ENCODE measurements at regions not wholly inside any gene's neighbourhood (a gene's known extent, or its start where the extent isn't known, plus 50 kb on each side); places are given as distances from the start of the nearest gene placed in this dataset.

- no peak for DNase-seq
These were observed 79.5 kb downstream of the FOXA2 start for GRCh38 chr20:22504829-22505377.

- DNase-seq, result no peak
These were observed 80.8 kb downstream of the FOXA2 start for GRCh38 chr20:22503577-22503976.

GRCh38 chr20:22502731-22503191 lies 81.6 kb downstream of the FOXA2 start:
- no peak for DNase-seq

GRCh38 chr20:22501566-22502344 lies 82.6 kb downstream of the FOXA2 start:
- DNase-seq, result no peak

DNA sequence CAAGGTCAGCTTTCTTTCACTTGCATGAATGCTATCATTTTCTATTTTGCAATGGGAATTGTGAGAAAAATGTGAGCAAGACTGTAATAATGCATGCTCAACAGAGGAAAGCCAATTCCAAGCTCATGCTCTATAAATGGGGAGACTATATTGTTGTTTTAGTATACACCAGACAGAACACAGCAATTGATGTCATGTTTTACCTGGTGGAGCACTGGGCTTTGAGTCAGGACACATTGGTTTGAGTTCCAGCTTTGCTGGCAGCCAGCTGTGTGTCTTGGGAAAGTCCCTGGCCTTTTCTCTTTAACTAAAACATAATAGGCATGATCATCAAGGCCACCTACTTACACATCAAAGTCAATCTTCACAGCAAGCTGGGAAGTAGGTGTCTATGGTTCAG lies 83.3 kb downstream of the FOXA2 start:
- DNase-seq, result no peak

DNA sequence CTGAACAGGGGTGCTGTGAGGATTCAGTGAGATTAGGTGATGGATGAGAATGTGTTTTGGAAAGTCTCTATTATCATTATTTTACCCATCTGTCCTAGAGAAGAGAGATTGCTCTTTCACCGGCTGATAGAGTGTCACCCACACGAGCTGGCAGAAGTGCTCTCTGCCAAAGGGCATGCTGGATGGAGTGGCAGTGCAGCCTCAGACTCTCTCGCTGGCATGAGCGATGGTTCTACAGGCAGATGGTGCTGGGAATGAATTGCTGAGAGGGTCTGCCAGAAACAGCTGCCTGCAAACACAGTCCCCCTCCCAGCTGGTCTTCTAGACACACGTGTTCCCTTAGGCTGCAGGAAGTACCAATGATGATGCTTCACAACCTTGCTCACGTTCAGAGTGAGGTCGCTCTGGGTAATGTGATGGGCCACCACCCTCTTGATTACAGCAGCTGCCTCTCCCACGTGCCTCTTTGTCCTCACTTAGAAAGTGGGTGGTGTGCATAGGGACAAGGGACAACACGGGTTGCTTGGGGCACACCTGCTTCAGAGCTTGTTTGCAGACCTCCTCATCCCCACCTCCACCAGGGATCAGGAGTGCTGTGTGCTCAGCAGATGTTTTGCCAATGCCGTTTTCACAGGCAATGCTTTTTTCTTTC lies 84.7 kb downstream of the FOXA2 start:
- peak; percentile 97 for DNase-seq

DNA sequence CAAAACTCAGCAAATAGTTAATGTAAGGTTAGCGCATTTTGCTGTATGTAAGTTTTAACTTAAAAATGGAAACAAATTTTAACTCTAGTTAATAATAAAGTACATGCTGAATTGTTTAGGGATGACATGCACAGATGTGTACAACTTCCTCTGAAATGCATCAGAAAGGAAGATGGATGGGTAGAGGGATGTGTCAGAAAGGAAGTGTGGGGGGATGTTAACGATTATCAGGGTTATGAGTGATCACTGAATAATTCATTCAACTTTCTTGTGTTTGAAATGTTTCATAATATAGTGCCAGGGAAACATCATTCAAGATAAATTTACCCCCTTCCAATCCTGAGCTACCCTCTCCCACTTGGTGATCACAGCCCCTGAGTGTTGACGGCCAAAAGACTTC lies 87.6 kb downstream of the FOXA2 start:
- DNase-seq, result no peak

DNA sequence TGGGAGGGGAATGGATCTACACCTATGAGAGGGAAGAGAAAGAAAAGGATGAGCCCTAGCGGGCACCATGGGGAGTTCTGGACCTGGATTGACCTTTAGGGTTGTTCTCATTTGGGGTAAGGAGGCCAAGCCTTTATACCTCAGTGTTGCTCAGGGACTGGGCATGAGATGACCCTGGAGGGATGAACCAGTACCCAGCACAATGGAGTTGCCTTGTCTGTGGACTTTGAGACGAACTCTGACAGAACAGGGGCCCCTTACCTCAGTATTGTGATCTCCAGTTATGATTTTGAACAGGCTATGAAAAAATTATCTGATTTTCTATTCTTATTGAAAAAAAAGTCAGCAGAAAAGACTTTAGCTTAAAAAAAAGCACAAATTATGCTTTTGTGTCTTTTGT lies 88.6 kb downstream of the FOXA2 start:
- DNase-seq, result no peak

GRCh38 chr20:22495172-22495571 lies 89.2 kb downstream of the FOXA2 start:
- DNase-seq, result no peak

DNA sequence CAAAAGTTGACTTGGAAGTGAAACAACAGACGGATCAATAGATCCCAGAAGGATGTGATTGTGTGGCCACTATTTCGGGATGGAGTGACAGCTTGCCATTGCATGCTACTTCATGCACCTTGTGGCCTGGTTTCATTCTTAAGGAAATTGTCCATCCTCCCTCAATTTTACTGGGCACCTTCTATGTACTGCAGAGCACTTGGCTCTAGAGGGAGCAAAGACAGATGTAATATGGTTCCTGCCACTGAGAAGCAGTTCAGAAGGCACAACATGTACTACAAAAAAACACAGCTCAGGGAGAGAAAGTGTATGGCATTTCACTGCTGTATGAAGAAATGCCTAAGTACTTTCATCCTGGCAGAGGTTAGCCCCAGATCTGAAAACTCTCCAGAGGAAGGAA lies 91.9 kb downstream of the FOXA2 start:
- no peak for DNase-seq

DNA sequence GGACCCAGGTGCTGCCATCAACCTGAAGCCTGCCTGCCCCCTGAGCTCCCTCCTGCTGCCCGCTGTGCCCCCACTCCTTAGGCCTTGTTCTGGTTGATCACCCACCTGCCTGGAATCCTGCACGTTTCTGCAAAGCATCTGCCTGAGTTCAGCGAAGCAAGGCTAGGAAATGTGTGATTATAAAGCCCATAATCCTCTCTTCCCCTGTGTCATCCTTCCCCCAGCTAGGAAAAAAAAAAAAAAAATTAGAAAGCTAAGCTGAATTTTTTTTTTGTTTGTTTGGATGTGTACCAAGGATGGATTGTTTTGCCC lies 93.2 kb downstream of the FOXA2 start:
- DNase-seq, result peak; percentile 66

DNA sequence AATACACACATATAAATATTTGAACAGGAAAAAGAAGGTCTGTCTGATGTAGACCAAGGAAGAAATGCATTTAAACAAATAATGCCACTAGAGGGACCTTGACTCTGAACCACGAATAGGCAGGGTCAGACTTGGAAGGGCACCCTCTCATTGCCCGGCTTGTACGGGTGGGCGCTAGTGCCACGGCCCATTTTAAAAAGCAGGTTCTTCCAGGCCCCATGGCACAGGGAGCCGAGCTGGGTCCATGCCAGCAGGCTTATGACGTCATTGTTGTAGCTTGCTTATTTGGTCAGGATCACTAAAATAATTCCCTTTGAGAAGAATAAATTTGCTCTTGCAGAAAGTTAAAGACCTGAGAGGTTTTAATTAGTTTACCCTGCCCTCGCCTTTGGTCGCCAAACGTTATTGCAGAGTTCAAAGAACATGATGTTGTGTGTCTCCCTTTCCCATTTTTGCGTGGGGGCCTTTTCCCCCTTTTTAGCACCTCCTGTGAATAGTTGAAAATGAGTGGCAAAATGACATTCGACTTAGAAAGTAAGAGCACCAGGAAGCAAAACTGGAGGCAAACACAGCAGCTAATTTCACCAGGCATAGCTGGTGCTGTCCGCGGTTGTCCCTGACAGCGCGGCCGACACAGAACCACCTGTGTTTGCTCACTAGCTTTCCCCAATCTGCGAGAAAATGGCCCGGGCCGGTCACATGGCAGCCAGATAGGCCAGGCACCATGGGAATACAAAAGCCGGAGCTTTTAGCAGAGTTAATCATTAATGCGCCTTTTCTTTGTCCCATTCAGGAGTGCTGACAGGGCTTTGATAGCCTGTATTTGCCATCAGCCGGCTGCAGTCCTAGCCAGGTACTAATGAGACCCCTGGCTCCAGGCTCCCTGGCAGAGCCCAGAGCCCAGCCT lies 93.8 kb downstream of the FOXA2 start:
- peak; percentile 86 for DNase-seq

GRCh38 chr20:22489626-22490286 lies 94.6 kb downstream of the FOXA2 start:
- DNase-seq, result no peak

DNA sequence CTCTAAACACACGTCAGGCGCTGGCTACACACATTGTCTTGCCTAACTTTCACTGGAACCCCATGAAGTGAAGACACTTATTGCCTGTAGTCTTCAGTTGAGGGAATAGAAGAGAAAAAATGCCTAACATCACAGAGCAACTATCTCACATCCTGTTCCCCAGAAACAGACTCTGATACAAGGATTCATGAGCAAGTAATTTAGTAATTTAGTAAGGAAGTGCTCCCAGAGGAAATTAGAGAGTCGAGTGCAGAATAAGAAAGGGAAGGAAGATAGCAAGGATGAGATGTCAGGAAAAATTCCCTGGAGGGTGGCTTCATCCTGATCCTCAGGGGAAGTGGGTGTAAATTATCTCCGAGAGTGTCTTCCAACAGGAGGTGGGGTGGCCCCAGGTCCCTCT lies 104.0 kb downstream of the FOXA2 start:
- no peak for DNase-seq

DNA sequence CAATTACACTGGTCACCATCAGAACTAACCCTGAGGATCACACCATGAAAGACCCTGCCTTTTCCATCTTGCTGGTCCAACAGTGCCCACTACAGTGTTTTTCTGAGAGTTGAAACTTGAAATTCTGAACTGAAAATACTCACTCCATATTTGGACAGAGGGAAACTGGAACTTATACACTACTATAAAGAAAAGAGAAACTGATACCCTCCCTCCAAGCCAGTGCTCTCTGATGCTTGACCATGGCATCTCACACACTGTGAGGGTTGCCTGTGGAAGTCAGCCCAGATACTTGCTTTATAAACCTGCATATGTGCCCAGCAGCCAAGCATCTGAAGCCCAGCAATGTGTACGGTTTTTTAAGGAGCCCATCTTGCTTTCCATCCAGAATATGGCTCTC lies 108.7 kb downstream of the FOXA2 start:
- DNase-seq, result no peak

- no peak for DNase-seq
These were observed 110.1 kb downstream of the FOXA2 start for GRCh38 chr20:22474224-22474623.

GRCh38 chr20:22473293-22473692 lies 111.1 kb downstream of the FOXA2 start:
- DNase-seq, result no peak

DNA sequence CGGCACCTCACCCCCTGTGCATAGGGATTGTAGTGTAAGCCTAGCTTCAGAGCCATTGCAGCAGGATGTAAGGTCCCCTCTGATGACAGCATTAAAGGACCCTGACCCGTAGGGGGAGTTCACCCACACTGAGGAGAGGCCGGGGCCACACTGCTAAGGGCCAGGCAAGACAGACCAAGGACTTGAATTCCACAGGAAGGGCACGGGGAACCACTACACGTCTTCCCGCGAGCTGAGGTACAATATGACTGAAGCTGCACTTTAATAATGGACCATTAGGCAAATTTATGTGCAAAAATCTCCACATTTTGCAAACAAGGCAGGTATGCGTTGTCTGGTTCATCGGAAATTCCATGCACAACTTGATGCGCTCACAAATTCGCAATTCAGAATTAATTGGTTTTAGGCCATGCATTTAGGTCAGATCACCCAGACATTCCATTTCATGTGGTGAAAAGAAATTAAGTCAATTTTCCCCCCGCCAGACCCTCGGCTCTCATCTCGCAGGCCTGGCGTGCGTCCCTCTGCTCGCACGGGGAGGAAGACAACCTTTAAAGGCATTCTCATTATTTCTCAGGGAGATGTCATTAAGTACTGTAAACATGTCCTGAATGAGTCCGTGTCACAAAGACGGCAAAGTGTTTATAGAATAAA lies 111.8 kb downstream of the FOXA2 start:
- DNase-seq, result no peak

DNA sequence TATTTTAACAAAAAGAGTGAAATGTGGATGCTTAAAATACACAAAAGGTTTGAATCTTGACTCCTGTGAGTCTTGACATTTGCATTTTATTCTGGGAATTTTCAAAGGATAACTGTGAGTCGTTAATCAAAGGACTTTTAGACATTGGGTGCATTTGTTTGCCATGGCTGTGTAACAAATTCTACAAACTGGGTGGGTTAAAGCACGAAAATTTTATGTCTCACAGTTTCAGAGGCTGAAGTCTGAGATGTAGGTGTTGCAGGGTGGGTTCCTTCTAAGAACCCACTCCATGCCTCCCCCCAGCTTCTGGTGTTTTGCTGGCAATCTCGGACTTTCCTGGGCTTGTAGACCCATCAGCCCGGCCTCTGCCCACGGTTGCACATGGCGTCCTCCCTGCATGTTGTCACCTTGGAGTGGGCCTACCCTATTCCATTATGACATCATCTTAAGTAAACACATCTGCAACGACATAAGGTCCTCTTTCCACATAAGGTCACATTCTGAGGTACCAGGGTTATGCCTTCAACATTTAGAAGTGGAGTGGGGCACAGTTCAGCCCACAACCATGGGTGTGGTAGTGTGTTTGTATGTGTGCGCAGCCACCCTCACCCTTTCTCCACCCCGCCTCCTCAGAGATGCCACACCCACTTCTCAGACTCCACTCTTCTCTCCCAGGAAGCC lies 113.1 kb downstream of the FOXA2 start:
- peak; percentile 86 for DNase-seq

DNA sequence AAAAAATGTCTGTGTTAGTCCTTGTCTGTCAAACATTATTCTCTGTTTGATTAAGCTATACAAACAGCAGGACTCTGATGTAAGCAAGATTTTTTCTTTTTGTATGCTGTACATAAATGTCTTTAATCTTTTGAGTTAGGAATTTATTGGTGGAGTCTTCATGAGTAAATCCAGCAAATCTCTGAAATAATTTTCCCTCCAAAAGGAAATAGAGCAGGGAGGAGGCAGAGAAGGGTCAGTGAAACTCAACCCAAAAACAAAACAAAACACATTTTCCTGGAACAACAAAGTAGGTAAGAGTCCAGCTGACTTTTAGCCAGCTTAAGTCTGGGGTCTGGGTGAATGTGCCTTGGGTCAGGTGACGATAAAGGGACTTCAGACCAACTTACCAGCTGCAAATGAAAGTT lies 113.7 kb downstream of the FOXA2 start:
- no peak for DNase-seq

DNA sequence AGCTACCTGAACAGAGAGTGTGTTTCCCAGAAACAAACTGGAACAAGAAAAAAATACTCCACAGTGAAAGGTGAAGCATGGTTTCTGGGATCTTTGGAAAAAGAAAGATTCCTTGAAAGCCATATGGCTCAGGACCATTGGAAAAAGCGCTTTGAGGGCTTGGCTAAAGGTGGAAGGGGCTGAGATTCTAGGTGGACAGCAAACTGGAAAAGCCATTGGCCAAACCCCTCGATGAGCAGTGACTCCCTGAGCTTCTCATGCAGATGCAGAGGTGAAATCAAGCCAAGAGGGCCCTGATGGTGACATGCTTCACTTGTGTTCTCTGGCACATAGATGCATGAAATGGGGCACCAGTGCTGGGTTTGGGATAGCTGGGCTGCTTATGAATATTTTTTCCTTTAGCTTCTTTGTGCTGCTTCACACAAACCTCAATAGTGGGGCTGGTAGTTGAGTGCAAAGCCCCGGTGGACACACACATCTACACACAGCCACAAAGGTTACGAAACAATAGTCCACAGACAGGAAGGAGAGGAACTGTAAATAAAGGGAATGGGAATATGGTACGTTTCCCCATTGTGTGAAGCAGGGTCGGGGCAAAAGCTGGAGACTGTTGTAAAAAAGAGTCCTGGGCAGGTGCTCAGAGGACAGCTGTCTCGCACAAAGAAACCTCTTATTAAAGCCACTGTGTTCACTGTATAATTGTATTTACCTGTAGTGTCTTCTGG lies 117.8 kb downstream of the FOXA2 start:
- peak; percentile 85 for DNase-seq
